GM21381 (cell line): ENCODE measurements at regions not wholly inside any gene's neighbourhood (a gene's known extent, or its start where the extent isn't known, plus 50 kb on each side); places are given as distances from the start of the nearest gene placed in this dataset.
"Not testable (repeated sequence)": the region's sequence is repeated elsewhere in the genome, so short reads cannot be mapped to it uniquely, and the experiment has no call there.

Experiments used
- ATAC-seq: cut with Tn5 transposase; IDR thresholded peaks from one replicate; pipeline ENCODE4 v1.9.1; 2021; ENCODE audit warnings: mild to moderate bottlenecking, moderate library complexity; ENCODE audit not compliant: unreplicated experiment

- ATAC-seq = no peak
These were observed 233.3 kb downstream of the TINAG start for GRCh38 chr6:54541541-54541940.

- ATAC-seq = no peak
These were observed 250.9 kb downstream of the TINAG start for GRCh38 chr6:54559136-54559535.

GRCh38 chr6:54564188-54564587 lies 255.9 kb downstream of the TINAG start:
- not testable (repeated sequence) for ATAC-seq

GRCh38 chr6:54574671-54575070 lies 266.4 kb downstream of the TINAG start:
- ATAC-seq = no peak

- ATAC-seq = no peak
These were observed 268.3 kb upstream of the FAM83B start for GRCh38 chr6:54578261-54578660.

GRCh38 chr6:54579011-54579410 lies 267.6 kb upstream of the FAM83B start:
- no peak for ATAC-seq

- ATAC-seq = no peak
These were observed 260.3 kb upstream of the FAM83B start for GRCh38 chr6:54586251-54586650.

GRCh38 chr6:54587277-54587676 lies 259.3 kb upstream of the FAM83B start:
- ATAC-seq = no peak

- no peak for ATAC-seq
These were observed 258.4 kb upstream of the FAM83B start for GRCh38 chr6:54588176-54588575.

- no peak for ATAC-seq
These were observed 250.7 kb upstream of the FAM83B start for GRCh38 chr6:54595844-54596243.

- ATAC-seq = no peak
These were observed 247.7 kb upstream of the FAM83B start for GRCh38 chr6:54598787-54599313.

GRCh38 chr6:54601600-54602300 lies 244.8 kb upstream of the FAM83B start:
- no peak for ATAC-seq

GRCh38 chr6:54602591-54602990 lies 244.0 kb upstream of the FAM83B start:
- ATAC-seq = no peak

- no peak for ATAC-seq
These were observed 236.6 kb upstream of the FAM83B start for GRCh38 chr6:54609981-54610380.

GRCh38 chr6:54613596-54613995 lies 233.0 kb upstream of the FAM83B start:
- no peak for ATAC-seq

GRCh38 chr6:54614499-54615195 lies 231.9 kb upstream of the FAM83B start:
- ATAC-seq = no peak

GRCh38 chr6:54617730-54618129 lies 228.8 kb upstream of the FAM83B start:
- no peak for ATAC-seq

GRCh38 chr6:54618572-54618971 lies 228.0 kb upstream of the FAM83B start:
- ATAC-seq = no peak

- no peak for ATAC-seq
These were observed 227.5 kb upstream of the FAM83B start for GRCh38 chr6:54619102-54619501.

- ATAC-seq = peak; percentile 72
These were observed 225.3 kb upstream of the FAM83B start for GRCh38 chr6:54621285-54621684.

- no peak for ATAC-seq
These were observed 222.4 kb upstream of the FAM83B start for GRCh38 chr6:54624216-54624615.

GRCh38 chr6:54624779-54625178 lies 221.8 kb upstream of the FAM83B start:
- ATAC-seq = no peak
